IMR-90 (cell line): ENCODE measurements at regions not wholly inside any gene's neighbourhood (a gene's known extent, or its start where the extent isn't known, plus 50 kb on each side); places are given as distances from the start of the nearest gene placed in this dataset.

Source experiments
- CEBPB ChIP-seq: IDR thresholded peaks from 2 replicates; pipeline ENCODE4 v1.6.1; 2012; ENCODE audit warnings: low read depth, low read length, improper control_type of control experiment
- CTCF ChIP-seq: conservative IDR thresholded peaks from 2 replicates; pipeline ENCODE4 v1.5.1; 2012; ENCODE audit warnings: mild to moderate bottlenecking, low read depth, low read length, improper control_type of control experiment
- FOS ChIP-seq: fragments of 150-350 bp; IDR thresholded peaks from 2 replicates; pipeline ENCODE4 v1.6.1; 2016; ENCODE audit warnings: low read depth, low read length
- MAFK ChIP-seq: IDR thresholded peaks from 2 replicates; pipeline ENCODE4 v1.6.1; 2012; ENCODE audit warnings: low read depth, low read length, improper control_type of control experiment
- MXI1 ChIP-seq: IDR thresholded peaks from 2 replicates; pipeline ENCODE4 v1.6.1; 2012; ENCODE audit warnings: low read depth, mild to moderate bottlenecking, low read length, moderate library complexity, borderline replicate concordance
- NFE2L2 ChIP-seq: fragments of 150-350 bp; IDR thresholded peaks from 2 replicates; pipeline ENCODE4 v1.6.1; 2016; ENCODE audit warnings: low read depth, mild to moderate bottlenecking, low read length
- POLR2A ChIP-seq: IDR thresholded peaks from 2 replicates; pipeline ENCODE4 v1.6.1; 2012; ENCODE audit warnings: mild to moderate bottlenecking, low read depth, low read length
- RAD21 ChIP-seq: IDR thresholded peaks from 2 replicates; pipeline ENCODE4 v1.6.1; 2012; ENCODE audit warnings: low read length, improper control_type of control experiment
- RFX5 ChIP-seq: IDR thresholded peaks from 2 replicates; pipeline ENCODE4 v1.8.0; 2012; ENCODE audit warnings: low read depth, mild to moderate bottlenecking, low read length, moderate library complexity
- SMC3 ChIP-seq: fragments of 150-350 bp; IDR thresholded peaks from 2 replicates; pipeline ENCODE4 v1.6.1; 2016; ENCODE audit warnings: low read depth, mild to moderate bottlenecking, antibody characterized with exemption, low read length, moderate library complexity
- USF2 ChIP-seq: fragments of 150-350 bp; IDR thresholded peaks from 2 replicates; pipeline ENCODE4 v1.6.1; 2017; ENCODE audit warnings: mild to moderate bottlenecking, antibody characterized with exemption, low read length, low read depth

GRCh38 chrX:125475482-125475881, 155.8 kb downstream of the TEX13C start:
- TF ChIP-seq CTCF (no peak), POLR2A (no peak), FOS (no peak), USF2 (no peak), RAD21 (no peak), MAFK (peak; percentile 33; the same call in 1 of the 2 replicates), MXI1 (no peak), RFX5 (no peak), NFE2L2 (no peak), SMC3 (no peak), CEBPB (no peak)
